Hepatocyte (in vitro differentiated cells): ENCODE measurements at regions not wholly inside any gene's neighbourhood (a gene's known extent, or its start where the extent isn't known, plus 50 kb on each side); places are given as distances from the start of the nearest gene placed in this dataset.

ENCODE experiments used
- DNase-seq: peaks from one replicate; pipeline ENCODE4 v3.0.0-alpha.2; 2016; ENCODE audit warnings: low spot score
- H2AFZ ChIP-seq: fragments of 200-600 bp; sonication (generic); 2 replicates; pipeline ENCODE4 v1.6.0; 2016; ENCODE audit warnings: antibody characterized with exemption, mild to moderate bottlenecking
- H3K27ac ChIP-seq: fragments of 200-600 bp; sonication (generic); 2 replicates; pipeline ENCODE4 v1.5.1; 2016; ENCODE audit warnings: mild to moderate bottlenecking
- H3K27me3 ChIP-seq: fragments of 200-600 bp; sonication (generic); 2 replicates; pipeline ENCODE4 v1.6.1; 2016
- H3K36me3 ChIP-seq: fragments of 200-600 bp; sonication (generic); replicated peaks from 2 replicates; pipeline ENCODE4 v1.5.1; 2016; ENCODE audit warnings: low read depth; ENCODE audit not compliant: insufficient read depth
- H3K4me1 ChIP-seq: fragments of 200-600 bp; sonication (generic); 2 replicates; pipeline ENCODE4 v1.5.1; 2016; ENCODE audit warnings: mild to moderate bottlenecking, moderate library complexity; ENCODE audit not compliant: insufficient read depth
- H3K4me2 ChIP-seq: fragments of 200-600 bp; sonication (generic); 2 replicates; pipeline ENCODE4 v1.6.0; 2016
- H3K4me3 ChIP-seq: fragments of 200-600 bp; sonication (generic); 2 replicates; pipeline ENCODE4 v1.5.1; 2016; ENCODE audit warnings: mild to moderate bottlenecking
- H3K79me2 ChIP-seq: fragments of 200-600 bp; sonication (generic); 2 replicates; pipeline ENCODE4 v1.6.0; 2017; ENCODE audit warnings: mild to moderate bottlenecking
- H3K9me2 ChIP-seq: fragments of 200-600 bp; sonication (generic); replicated peaks from 2 replicates; pipeline ENCODE4 v1.6.0; 2017; ENCODE audit warnings: mild to moderate bottlenecking; ENCODE audit not compliant: insufficient read depth
- H3K9me3 ChIP-seq: fragments of 200-600 bp; sonication (generic); 2 replicates; pipeline ENCODE4 v1.5.1; 2016; ENCODE audit warnings: low read depth, mild to moderate bottlenecking
- H4K20me1 ChIP-seq: fragments of 200-600 bp; sonication (generic); 2 replicates; pipeline ENCODE4 v1.6.0; 2016; ENCODE audit warnings: mild to moderate bottlenecking; ENCODE audit not compliant: insufficient read depth, poor library complexity, severe bottlenecking
- EZH2 ChIP-seq: fragments of 200-600 bp; sonication (generic); IDR thresholded peaks from 2 replicates; pipeline ENCODE4 v1.6.1; 2016; ENCODE audit warnings: antibody characterized with exemption, mild to moderate bottlenecking, borderline replicate concordance
- EZH2phosphoT487 ChIP-seq: fragments of 200-600 bp; sonication (generic); IDR thresholded peaks from one replicate; pipeline ENCODE4 v1.6.1; 2018; ENCODE audit warnings: antibody characterized with exemption, mild to moderate bottlenecking, low read depth, moderate library complexity; ENCODE audit not compliant: unreplicated experiment, severe bottlenecking
- WGBS: methylation state at CpG from one replicate; pipeline ENCODE4 v1.1.6; 2016; ENCODE audit warnings: low lambda C conversion rate; ENCODE audit errors: missing lambda C conversion rate; 5-methylcytosine and 5-hydroxymethylcytosine counted together
- TF ChIP-seq, protein P1 (sequence below): fragments of 200-600 bp; sonication (generic); IDR thresholded peaks from 2 replicates; pipeline ENCODE4 v1.5.1; 2016; ENCODE audit warnings: antibody characterized with exemption, mild to moderate bottlenecking; ENCODE audit not compliant: poor library complexity

DNA sequence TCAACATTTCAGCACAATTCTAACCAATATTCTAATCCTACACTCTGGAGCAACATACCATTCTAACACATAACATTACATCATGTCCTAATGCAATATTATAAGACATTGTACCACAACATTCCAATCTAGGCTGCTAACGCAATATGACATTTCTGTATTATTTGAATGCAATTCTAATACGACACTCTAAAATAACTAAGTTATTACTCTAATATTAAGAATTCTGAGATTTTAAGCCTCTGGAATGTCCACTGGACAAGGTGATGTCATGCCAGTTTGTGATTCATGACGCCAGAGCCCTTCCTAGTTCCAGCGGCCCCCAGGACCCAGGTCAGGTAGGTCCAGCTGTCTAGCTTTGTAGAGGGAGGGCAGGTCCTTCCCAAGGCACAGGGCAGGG lies 69.7 kb upstream of the SIRPA start:
- TF ChIP-seq EZH2phosphoT487: no peak
- TF ChIP-seq, protein P1, sequence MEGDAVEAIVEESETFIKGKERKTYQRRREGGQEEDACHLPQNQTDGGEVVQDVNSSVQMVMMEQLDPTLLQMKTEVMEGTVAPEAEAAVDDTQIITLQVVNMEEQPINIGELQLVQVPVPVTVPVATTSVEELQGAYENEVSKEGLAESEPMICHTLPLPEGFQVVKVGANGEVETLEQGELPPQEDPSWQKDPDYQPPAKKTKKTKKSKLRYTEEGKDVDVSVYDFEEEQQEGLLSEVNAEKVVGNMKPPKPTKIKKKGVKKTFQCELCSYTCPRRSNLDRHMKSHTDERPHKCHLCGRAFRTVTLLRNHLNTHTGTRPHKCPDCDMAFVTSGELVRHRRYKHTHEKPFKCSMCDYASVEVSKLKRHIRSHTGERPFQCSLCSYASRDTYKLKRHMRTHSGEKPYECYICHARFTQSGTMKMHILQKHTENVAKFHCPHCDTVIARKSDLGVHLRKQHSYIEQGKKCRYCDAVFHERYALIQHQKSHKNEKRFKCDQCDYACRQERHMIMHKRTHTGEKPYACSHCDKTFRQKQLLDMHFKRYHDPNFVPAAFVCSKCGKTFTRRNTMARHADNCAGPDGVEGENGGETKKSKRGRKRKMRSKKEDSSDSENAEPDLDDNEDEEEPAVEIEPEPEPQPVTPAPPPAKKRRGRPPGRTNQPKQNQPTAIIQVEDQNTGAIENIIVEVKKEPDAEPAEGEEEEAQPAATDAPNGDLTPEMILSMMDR: no peak
- no peak for TF ChIP-seq EZH2
- H2AFZ ChIP-seq: no peak overlapping the region
- H3K9me3 ChIP-seq: no peaks in the 10 kb centered on the region
- H3K9me2 ChIP-seq: no peaks in the 10 kb centered on the region
- DNase-seq: no peak
- no peaks in the 10 kb centered on the region for H3K36me3 ChIP-seq
- H3K4me1 ChIP-seq: no peaks in the 10 kb centered on the region
- 83% methylated on average over 4 of the region's 4 CpGs for WGBS
- no peak overlapping the region for H3K27ac ChIP-seq
- H3K4me2 ChIP-seq: no peak overlapping the region
- no peaks in the 10 kb centered on the region for H4K20me1 ChIP-seq
- H3K4me3 ChIP-seq: no peak overlapping the region
- no peaks in the 10 kb centered on the region for H3K79me2 ChIP-seq
- no peaks in the 10 kb centered on the region for H3K27me3 ChIP-seq

DNA sequence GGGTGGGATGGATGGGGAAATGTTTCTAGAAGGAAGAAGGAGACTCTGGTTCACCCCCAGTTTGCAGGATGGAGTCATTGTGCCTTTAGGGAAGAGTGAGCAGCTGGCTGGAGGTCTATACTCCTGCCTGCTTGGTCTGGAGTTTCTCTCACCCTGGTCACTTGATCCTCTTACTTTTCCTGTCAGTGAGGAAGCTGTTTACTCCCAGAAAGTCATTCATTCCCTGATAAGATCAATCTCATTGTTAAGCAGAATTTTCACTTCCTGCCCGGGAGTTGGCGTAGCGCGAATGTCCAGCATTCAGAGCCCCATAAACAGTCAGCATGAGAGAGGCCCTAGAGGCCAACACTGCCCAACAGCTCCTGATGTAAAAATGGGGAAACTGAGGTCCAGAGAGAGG lies 70.4 kb upstream of the SIRPA start:
- no peaks in the 10 kb centered on the region for H3K79me2 ChIP-seq
- no peaks in the 10 kb centered on the region for H4K20me1 ChIP-seq
- TF ChIP-seq, protein P1: no peak
- TF ChIP-seq EZH2phosphoT487 (no peak), EZH2 (no peak)
- H3K9me3 ChIP-seq: no peaks in the 10 kb centered on the region
- WGBS: 32% methylated on average over 4 of the region's 4 CpGs
- no peak overlapping the region for H3K4me3 ChIP-seq
- no peaks in the 10 kb centered on the region for H3K27me3 ChIP-seq
- H3K36me3 ChIP-seq: no peaks in the 10 kb centered on the region
- no peak overlapping the region for H3K27ac ChIP-seq
- H3K4me2 ChIP-seq: no peak overlapping the region
- no peaks in the 10 kb centered on the region for H3K4me1 ChIP-seq
- H3K9me2 ChIP-seq: no peaks in the 10 kb centered on the region
- no peak for DNase-seq
- H2AFZ ChIP-seq: no peak overlapping the region

DNA sequence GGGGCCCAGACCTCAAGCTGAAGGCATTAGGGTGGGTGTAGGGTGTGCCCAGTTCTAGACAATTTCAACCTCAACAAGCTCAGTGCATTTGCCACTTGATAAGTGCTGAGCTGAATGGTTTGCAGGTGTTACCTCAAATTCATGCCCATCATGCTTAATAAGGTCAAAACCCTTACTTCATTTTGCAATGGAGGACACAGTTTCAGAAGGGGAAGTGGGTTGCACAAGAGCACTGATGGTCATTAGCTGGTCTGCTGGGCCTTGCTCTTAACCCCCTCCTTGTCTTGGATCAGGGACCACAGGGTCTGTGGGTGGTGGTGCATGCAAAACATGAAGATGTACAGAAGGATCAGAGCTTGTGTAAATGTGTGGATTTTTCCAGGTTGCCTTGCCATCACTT lies 71.0 kb upstream of the SIRPA start:
- Histone ChIP-seq H3K36me3 (no peaks in the 10 kb centered on the region), H2AFZ (no peak overlapping the region), H3K79me2 (no peaks in the 10 kb centered on the region), H3K4me1 (no peaks in the 10 kb centered on the region), H3K4me2 (no peak overlapping the region), H3K27me3 (no peaks in the 10 kb centered on the region), H4K20me1 (no peaks in the 10 kb centered on the region), H3K4me3 (no peak overlapping the region), H3K27ac (no peak overlapping the region), H3K9me3 (no peaks in the 10 kb centered on the region), H3K9me2 (no peaks in the 10 kb centered on the region)
- TF ChIP-seq EZH2 (no peak), EZH2phosphoT487 (no peak)
- TF ChIP-seq, protein P1: no peak
- DNase-seq: no peak

DNA sequence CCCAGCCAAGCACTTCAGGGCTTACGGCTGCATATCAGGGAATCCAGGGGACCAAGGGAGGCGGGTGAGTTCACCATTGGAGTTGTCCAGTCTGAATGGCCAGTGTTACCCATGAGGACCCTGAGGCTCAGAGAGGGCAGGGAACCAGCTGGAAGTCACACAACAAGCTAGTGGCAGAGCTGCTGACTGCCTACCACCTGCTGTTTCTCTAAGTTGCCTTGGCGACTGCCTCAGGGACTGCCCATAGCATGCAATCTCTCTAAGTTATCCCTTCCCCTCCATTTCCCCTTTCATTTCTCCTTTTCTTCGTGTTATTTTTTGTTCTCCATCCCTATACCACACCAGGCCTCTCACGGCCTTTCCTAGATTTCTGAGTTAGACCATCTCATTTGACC lies 71.8 kb upstream of the SIRPA start:
- H3K9me3 ChIP-seq: no peaks in the 10 kb centered on the region
- peaks cover 5% of the 10 kb centered on the region for H3K27me3 ChIP-seq
- H3K79me2 ChIP-seq: no peaks in the 10 kb centered on the region
- TF ChIP-seq, protein P1: no peak
- no peak for TF ChIP-seq EZH2
- no peak for TF ChIP-seq EZH2phosphoT487
- H4K20me1 ChIP-seq: no peaks in the 10 kb centered on the region
- DNase-seq: no peak
- H3K9me2 ChIP-seq: no peaks in the 10 kb centered on the region
- no peaks in the 10 kb centered on the region for H3K4me1 ChIP-seq
- H3K4me2 ChIP-seq: no peak overlapping the region
- H3K4me3 ChIP-seq: no peak overlapping the region
- no peak overlapping the region for H2AFZ ChIP-seq
- 89% methylated on average over 5 of the region's 5 CpGs for WGBS
- no peak overlapping the region for H3K27ac ChIP-seq
- H3K36me3 ChIP-seq: no peaks in the 10 kb centered on the region
